Stimulated activated CD4-positive, alpha-beta T cell treated with anti-CD3 and anti-CD28 coated beads, Interleukin-15, amount 100 ng/mL, for 48 hours (primary cell): ENCODE measurements at regions not wholly inside any gene's neighbourhood (a gene's known extent, or its start where the extent isn't known, plus 50 kb on each side); places are given as distances from the start of the nearest gene placed in this dataset.

Experiments
- DNase-seq, 2 donors: peaks; one replicate each; pipeline ENCODE4 v3.0.0-alpha.2; 2020; ENCODE audit warnings: low read depth in 2 of 2

DNA sequence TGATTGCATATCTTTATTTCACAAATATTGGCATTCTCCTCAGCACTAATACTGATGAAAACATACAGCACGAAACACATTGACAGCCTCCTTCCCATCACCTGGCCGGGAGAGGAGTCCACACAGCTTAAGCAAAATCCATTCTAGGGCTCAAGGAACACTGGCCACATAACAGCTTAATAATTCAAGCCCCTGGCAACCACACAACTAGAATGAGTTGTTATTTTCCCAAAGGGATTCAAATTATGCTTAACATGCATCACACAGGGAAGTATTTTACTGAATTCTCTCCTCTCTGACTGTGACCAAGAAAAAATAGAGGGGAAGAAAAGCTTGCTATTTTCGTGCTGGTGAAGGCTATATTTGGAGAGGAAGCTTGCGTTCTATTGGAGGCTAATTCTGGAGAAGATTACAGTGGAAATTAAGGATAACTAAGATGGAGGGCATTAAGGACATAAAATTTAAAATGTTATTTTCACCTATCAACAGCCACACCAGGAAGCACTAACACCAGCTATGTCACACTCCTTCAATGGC, 198.5 kb downstream of the ADGRG6 start:
- no peak for DNase-seq

DNA sequence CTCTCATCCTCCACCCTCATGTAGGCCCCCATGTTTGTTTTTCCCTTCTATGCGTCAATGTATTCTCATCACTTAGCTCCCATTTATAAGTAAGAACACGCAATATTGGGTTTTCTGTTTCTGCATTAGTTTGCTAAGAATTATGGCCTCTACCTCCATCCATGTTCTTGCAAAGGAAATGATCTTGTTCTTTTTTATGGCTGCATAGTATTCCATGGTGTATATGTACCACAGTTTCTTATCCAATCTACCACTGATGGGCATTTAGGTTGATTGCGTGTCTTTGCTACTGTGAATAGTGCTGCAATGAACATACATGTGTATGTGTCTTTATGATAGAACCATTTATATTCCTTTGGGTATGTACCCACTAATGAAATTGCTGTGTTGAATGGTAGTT, 200.0 kb downstream of the ADGRG6 start:
- no peak for DNase-seq

GRCh38 chr6:142507065-142507464, 205.3 kb downstream of the ADGRG6 start:
- no peak for DNase-seq

DNA sequence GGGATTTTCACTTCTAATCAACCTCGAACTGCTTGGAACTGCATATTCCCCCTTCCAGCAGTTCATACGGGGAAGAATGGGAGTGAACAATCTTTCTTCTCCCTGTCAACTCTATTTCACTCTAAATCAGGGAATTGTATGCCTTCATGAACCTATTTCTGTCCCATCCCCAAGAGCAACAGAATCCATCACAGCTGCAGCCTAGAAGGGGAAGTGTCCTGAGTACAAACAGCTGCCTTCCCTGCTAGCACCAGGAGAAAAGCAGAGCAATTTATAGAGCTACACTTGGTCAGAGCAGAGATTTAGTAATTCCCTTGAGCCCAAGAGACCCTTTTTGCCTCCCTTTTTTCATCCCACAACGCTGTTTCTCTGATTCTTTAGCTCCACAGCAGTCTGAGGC, 208.4 kb downstream of the ADGRG6 start:
- no peak for DNase-seq

DNA sequence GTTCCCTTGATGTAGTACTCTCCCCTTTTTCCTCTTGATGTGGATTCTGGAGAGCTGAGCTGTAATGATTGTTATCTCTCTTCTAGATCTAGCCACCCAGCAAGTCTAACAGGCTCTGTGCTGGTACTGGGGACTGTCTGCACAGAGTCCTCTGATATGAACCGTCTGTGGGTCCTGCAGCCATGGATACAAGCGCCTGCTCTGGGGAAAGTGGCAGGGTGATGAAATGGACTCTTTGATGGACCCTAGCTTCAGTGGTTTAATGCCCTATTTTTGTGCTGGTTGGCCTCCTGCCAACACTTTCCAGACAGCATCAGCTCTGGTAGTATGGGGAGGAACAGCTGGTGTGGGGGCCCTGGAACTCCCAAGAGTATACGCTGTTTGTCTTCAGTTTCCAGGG, 216.3 kb downstream of the ADGRG6 start:
- no peak for DNase-seq

DNA sequence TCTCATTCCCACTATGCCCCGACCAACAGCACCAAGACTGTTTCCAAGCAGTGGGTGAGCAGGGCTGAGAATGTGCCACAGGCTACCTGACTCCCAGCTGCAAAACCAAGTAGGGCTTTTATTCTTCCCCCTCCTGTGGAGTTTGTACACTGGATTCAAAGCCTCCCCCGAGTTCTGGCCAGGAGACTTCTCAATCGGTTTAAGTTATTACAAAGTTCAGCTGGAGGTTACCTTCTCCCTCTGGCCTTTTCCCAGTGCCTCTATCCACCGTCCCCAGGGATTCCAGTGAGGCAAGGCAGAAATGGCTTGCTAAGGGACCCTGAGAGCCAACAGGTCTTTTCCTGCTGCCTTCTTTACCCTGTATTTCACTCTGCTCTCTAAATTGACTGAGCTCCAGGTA, 217.0 kb downstream of the ADGRG6 start:
- no peak for DNase-seq

GRCh38 chr6:142521791-142522190, 220.0 kb downstream of the ADGRG6 start:
- DNase-seq, result no peak

DNA sequence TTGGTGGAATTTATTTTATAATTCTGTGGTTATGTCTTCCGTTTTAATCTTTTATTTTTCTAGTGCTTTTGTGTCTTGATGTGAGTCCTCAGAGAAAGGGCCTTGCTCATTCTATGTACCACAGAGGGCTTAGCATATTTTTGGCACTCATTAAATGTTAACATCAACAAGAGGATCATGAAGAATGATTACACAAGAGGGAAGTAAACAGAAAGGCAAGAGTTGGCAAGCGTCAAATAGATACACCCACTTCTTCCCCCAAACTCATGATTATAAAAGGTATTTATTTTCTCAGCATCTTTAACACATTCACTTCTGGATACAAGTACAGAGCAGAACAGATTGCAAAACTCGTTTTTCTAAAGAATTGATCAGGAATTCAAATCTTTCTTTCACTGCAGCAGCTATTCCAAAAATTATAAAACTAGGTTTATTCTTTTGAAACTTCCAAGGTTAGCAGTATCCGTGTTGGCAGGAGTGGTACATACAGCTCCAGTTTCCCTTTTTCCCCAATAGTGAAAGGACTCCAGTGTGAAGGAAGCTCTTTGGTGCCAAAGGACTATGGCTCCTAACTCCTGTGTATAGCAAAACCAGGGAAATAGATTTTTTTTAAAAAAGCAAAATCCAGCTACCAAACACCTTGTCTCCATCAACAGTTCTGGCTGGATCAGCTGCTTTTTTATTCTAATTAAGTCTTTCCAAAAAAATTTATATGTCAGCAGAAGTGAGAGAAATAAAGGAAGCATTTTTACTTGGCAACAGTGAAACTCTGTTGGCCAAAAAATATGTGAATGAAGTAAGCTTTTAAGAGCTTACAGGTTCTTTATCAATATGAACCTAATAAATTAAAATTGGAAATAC, 221.9 kb downstream of the ADGRG6 start:
- no peak for DNase-seq

- no peak for DNase-seq
These were observed 228.8 kb downstream of the ADGRG6 start for GRCh38 chr6:142530566-142530965.

DNA sequence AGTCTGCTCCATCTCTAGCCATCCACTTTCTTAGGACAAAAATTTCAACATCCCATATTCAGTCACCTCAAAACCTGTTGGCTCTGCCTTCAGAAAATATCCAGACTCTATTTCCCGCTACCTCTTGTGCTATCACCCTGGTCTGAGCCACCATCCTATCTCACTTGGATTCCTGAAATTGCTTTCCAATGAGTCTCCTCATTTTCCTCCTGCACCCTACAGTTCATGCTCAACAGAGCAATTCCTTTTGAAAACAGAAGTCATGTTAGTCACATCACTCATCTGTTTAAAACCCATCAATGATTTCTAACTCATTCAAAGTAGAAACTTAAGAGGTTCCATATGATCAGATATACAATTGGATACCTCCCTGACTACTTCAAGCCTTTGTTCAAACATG, 229.9 kb downstream of the ADGRG6 start:
- DNase-seq, result no peak

DNA sequence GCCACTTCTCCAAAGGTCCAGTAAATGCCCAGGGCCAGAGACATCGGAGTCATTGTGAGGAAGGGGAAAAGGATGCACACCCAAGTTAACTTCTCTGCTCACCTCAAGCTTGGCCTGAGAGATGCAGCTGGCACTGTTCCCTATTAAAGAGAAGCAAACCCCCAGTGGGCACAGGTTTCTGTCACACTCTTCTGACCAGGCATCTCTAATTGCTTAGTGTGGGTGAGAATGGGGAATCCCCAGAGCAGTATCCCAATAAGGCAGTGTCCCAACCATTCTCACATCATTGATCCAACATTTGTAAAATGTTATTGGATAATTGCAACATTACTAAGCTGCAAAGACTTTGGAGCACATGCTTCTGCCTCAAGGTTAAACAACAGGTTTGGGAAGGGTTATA, 232.3 kb downstream of the ADGRG6 start:
- no peak for DNase-seq

DNA sequence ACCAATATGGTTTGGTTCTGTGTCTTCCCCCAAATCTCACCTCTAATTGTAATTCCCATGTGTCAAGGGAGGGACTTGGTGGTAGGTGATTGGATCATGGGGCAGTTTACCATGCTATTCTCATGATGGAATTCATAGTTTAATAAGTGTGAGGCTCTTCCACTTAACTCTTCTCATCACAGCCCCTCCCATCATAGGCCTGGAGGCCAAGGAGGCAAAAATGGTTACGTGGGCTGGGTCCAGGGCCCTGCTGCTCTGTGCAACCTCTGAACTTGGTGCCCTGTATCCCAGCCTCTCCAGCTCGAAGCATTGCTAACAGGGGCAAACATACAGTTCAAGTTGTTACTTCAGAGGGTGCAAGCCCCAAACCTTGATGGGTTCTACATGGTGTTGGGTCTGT, 232.7 kb downstream of the ADGRG6 start:
- no peak for DNase-seq

GRCh38 chr6:142537612-142538478, 236.0 kb downstream of the ADGRG6 start:
- no peak for DNase-seq

DNA sequence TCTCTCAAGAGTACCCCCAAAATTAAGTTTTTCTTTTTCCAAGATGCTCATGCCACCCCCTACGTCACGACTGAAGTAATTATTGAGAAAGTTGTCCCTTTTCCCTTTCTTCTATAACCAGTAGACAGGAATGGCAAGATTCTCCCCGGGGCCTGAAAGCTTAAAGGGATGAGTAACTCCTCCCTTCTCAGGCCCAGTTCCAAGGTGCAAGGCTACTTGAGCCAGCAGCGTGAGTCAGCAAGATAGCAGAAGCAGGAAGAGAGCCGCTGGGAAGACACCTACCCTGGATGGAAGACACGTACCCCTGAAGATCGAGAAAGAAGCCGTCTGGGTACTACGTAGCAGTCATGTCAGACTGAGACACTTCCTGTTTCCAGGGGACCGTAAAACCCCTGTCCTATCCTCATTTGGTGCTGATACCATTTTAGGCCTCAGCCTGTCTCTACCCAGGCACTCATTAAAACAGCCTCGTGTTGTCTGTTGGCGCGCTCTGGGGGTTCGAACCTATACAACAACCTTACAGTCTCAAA, 241.0 kb downstream of the ADGRG6 start:
- no peak for DNase-seq

DNA sequence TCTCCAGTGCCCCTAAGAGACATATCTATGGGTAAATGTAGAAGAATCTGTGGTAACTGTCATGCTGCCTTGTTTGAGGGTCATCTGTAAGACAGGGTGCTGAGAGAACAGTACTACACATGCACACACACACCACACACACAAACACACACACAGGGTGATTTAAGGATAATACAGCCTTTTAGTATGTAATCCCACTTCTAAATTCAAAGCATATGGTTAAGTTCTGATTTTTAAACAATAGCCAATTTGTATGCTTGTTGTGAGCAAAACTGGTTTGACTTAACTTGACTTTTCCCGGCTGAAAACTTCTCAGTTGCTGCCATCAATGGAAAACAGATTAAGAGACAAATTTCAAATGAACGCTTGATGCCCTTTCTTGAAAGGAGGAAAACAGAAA, 241.8 kb downstream of the ADGRG6 start:
- no peak for DNase-seq

DNA sequence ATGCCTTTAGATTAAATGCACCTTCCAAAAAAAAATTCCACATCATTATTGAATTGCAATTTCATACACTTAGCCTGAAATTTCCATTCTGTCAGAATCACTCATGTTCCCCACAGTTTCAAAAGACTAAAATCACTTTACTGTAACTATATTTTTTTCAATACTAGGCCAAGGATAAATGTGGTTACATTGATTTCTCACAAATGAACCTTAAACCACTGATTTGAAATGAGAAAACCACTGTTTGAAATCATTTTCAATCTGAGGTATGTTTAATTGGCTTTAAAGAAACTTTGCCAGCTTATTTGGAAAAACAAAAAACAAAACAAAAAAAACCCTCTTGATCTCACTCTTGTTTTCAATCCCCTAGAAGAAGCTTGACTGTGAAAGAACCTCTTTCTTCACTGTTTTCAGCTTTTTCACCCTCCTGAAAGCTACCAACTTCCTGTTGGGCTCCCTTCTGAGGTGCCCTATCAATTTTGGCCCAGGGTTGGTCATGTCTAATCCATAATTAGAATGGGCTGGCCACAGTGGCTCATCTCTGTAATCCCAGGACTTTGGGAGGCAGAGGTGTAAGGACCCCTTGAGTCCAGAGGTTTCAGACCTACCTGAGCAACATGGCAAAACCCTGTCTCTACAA, 242.5 kb downstream of the ADGRG6 start:
- DNase-seq, result no peak

GRCh38 chr6:142545147-142545546, 243.3 kb downstream of the ADGRG6 start:
- DNase-seq, result no peak

- DNase-seq, result no peak
These were observed 246.8 kb downstream of the ADGRG6 start for GRCh38 chr6:142548566-142548965.

DNA sequence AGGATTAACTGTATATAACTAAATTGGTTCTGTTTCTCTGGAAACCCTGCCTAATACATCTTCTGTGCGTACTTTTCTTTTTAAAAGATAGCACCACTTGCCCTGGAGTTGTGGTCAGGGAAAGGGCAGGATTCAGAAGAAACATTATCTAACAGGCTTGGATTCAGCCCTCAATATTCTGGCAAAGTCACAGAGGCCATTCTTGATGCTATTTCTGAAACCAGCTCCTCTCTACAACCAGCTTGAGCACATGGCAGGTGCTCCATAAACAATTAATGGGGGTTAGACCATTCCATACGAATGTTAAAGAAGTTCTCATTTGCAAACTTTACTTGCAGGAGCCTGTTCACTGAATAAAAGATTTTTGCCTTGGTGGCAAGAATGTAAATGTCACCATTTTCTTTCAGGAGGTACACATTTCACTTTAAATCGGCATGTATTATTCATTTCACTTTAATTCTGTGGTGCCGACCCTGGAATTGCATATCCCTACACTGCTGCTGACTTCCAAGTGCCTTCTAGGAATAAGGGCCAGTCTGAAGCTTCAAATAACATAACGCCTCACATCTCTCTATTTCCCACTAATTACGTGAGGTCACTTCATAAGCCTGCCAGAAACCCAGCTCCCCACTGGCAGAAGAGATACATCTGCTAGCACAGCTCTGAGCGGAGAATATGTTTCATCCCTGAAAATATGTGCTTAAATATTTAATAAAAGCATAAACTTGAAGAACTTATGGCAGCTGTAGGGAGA, 248.7 kb downstream of the ADGRG6 start:
- no peak for DNase-seq

GRCh38 chr6:142551274-142551811, 249.5 kb downstream of the ADGRG6 start:
- DNase-seq, result peak; percentile 47

- no peak for DNase-seq
These were observed 257.0 kb downstream of the ADGRG6 start for GRCh38 chr6:142558786-142559185.
